WTC11 (cell line): ENCODE measurements at regions not wholly inside any gene's neighbourhood (a gene's known extent, or its start where the extent isn't known, plus 50 kb on each side); places are given as distances from the start of the nearest gene placed in this dataset.

ENCODE experiments used
- ATAC-seq: fragments of 200-7000 bp; cut with Tn5 transposase; 2 replicates; pipeline ENCODE4 v1.10.0; 2021; ENCODE audit warnings: mild to moderate bottlenecking, moderate library complexity
- CTCF ChIA-PET: fragments of 300-600 bp; sonication (Branson Sonifier 250); formaldehyde crosslinking; loops from one replicate; lab custom pipeline; 2021; ENCODE audit warnings: antibody characterized with exemption; lab: Charles Lee
- POLR2A ChIA-PET: fragments of 350-600 bp; sonication (Branson Sonifier 250); formaldehyde crosslinking; loops from one replicate; lab custom pipeline; 2021; ENCODE audit warnings: antibody characterized with exemption; lab: Charles Lee
- DNase-seq: peaks from one replicate; pipeline ENCODE4 v3.0.0; 2021; ENCODE audit warnings: low spot score
- H3K27ac Mint-ChIP-seq: 2 replicates; pipeline ENCODE4 v1.8.0; 2021; ENCODE audit warnings: mixed read lengths
- H3K27me3 Mint-ChIP-seq: 2 replicates; pipeline ENCODE4 v1.8.0; 2021; ENCODE audit warnings: low read depth, mild to moderate bottlenecking, moderate library complexity, mixed read lengths
- H3K36me3 Mint-ChIP-seq: 2 replicates; pipeline ENCODE4 v1.8.0; 2021; ENCODE audit warnings: mixed read lengths
- H3K4me1 Mint-ChIP-seq: 2 replicates; pipeline ENCODE4 v1.8.0; 2022; ENCODE audit warnings: mixed read lengths
- H3K4me3 Mint-ChIP-seq: 2 replicates; pipeline ENCODE4 v1.8.0; 2021; ENCODE audit warnings: mild to moderate bottlenecking, moderate library complexity, mixed read lengths
- H3K9me3 Mint-ChIP-seq: 2 replicates; pipeline ENCODE4 v1.8.0; 2021; ENCODE audit warnings: mixed read lengths
- CBFB ChIP-seq: sonication (generic); formaldehyde crosslinking; IDR thresholded peaks from 2 replicates; pipeline ENCODE4 v1.8.1; 2022; ENCODE audit warnings: mild to moderate bottlenecking, low read depth, missing genetic modification reagents
- E2F4 ChIP-seq: sonication (generic); formaldehyde crosslinking; IDR thresholded peaks from 2 replicates; pipeline ENCODE4 v1.8.1; 2022; ENCODE audit warnings: low read depth, mild to moderate bottlenecking, moderate library complexity, missing genetic modification reagents, borderline replicate concordance
- EMX1 ChIP-seq: fragments of 250-450 bp; sonication (Bioruptor Pico); IDR thresholded peaks from 2 replicates; pipeline ENCODE4 v1.8.0; 2021; ENCODE audit warnings: mild to moderate bottlenecking
- ETV6 ChIP-seq: sonication (generic); formaldehyde crosslinking; IDR thresholded peaks from 2 replicates; pipeline ENCODE4 v1.8.1; 2022; ENCODE audit warnings: mild to moderate bottlenecking, missing genetic modification reagents
- FOXP1 ChIP-seq: sonication (generic); formaldehyde crosslinking; IDR thresholded peaks from 2 replicates; pipeline ENCODE4 v1.8.0; 2022; ENCODE audit warnings: missing genetic modification reagents, mild to moderate bottlenecking, moderate library complexity, borderline replicate concordance
- GTF2I ChIP-seq: fragments of 250-450 bp; sonication (Bioruptor Pico); conservative IDR thresholded peaks from 2 replicates; pipeline ENCODE4 v1.4.0; 2021; ENCODE audit warnings: mild to moderate bottlenecking
- IRF2 ChIP-seq: sonication (generic); formaldehyde crosslinking; IDR thresholded peaks from 2 replicates; pipeline ENCODE4 v1.8.0; 2022; ENCODE audit warnings: low read depth, missing genetic modification reagents, borderline replicate concordance
- MXD4 ChIP-seq: fragments of 250-450 bp; sonication (Bioruptor Pico); IDR thresholded peaks from 2 replicates; pipeline ENCODE4 v1.8.0; 2021; ENCODE audit warnings: mild to moderate bottlenecking, moderate library complexity, borderline replicate concordance
- MYBL2 ChIP-seq: sonication (generic); formaldehyde crosslinking; IDR thresholded peaks from 2 replicates; pipeline ENCODE4 v1.8.1; 2023; ENCODE audit warnings: mild to moderate bottlenecking, moderate library complexity, missing genetic modification reagents
- NR2C2 ChIP-seq: sonication (generic); formaldehyde crosslinking; IDR thresholded peaks from 2 replicates; pipeline ENCODE4 v1.8.0; 2022; ENCODE audit warnings: mild to moderate bottlenecking, missing genetic modification reagents
- OVOL2 ChIP-seq: fragments of 250-450 bp; sonication (Bioruptor Pico); IDR thresholded peaks from 2 replicates; pipeline ENCODE4 v1.9.0; 2021; ENCODE audit warnings: mild to moderate bottlenecking, borderline replicate concordance
- PRRX2 ChIP-seq: fragments of 250-450 bp; sonication (Bioruptor Pico); IDR thresholded peaks from 2 replicates; pipeline ENCODE4 v1.8.0; 2021; ENCODE audit warnings: mild to moderate bottlenecking
- RELA ChIP-seq: sonication (generic); formaldehyde crosslinking; IDR thresholded peaks from 2 replicates; pipeline ENCODE4 v1.8.1; 2022; ENCODE audit warnings: missing genetic modification reagents, mild to moderate bottlenecking, borderline replicate concordance
- RORB ChIP-seq: fragments of 250-450 bp; sonication (Bioruptor Pico); IDR thresholded peaks from 2 replicates; pipeline ENCODE4 v1.9.0; 2021; ENCODE audit warnings: mild to moderate bottlenecking
- SMAD4 ChIP-seq: sonication (generic); formaldehyde crosslinking; IDR thresholded peaks from 2 replicates; pipeline ENCODE4 v1.8.0; 2022; ENCODE audit warnings: mild to moderate bottlenecking, missing genetic modification reagents
- SP1 ChIP-seq: sonication (generic); formaldehyde crosslinking; conservative IDR thresholded peaks from 2 replicates; pipeline ENCODE4 v1.8.1; 2022; ENCODE audit warnings: missing genetic modification reagents
- USF2 ChIP-seq: sonication (generic); formaldehyde crosslinking; IDR thresholded peaks from 2 replicates; pipeline ENCODE4 v1.8.1; 2023; ENCODE audit warnings: mild to moderate bottlenecking, missing genetic modification reagents, moderate library complexity
- ZNF138 ChIP-seq: sonication (generic); formaldehyde crosslinking; conservative IDR thresholded peaks from 2 replicates; pipeline ENCODE4 v1.8.1; 2022; ENCODE audit warnings: mild to moderate bottlenecking, moderate library complexity, missing genetic modification reagents
- ZNF263 ChIP-seq: sonication (generic); formaldehyde crosslinking; IDR thresholded peaks from 2 replicates; pipeline ENCODE4 v1.8.1; 2022; ENCODE audit warnings: low read depth, mild to moderate bottlenecking, moderate library complexity, missing genetic modification reagents
- ZNF317 ChIP-seq: sonication (generic); formaldehyde crosslinking; IDR thresholded peaks from 2 replicates; pipeline ENCODE4 v1.8.1; 2023; ENCODE audit warnings: low read depth, mild to moderate bottlenecking, moderate library complexity, missing genetic modification reagents, borderline replicate concordance
- ZNF512 ChIP-seq: sonication (generic); formaldehyde crosslinking; IDR thresholded peaks from 2 replicates; pipeline ENCODE4 v1.8.1; 2022; ENCODE audit warnings: missing genetic modification reagents, borderline replicate concordance
- TF ChIP-seq, protein P1 (sequence below): sonication (generic); formaldehyde crosslinking; IDR thresholded peaks from 2 replicates; pipeline ENCODE4 v1.8.0; 2022; ENCODE audit warnings: mild to moderate bottlenecking, missing genetic modification reagents

GRCh38 chr9:90447773-90448172, 194.9 kb downstream of the DIRAS2 start:
- Mint-ChIP-seq H3K4me1 (peaks cover 25% of the 10 kb centered on the region), H3K4me3 (no peak overlapping the region), H3K36me3 (no peaks in the 10 kb centered on the region), H3K27ac (no peak overlapping the region)
- no peak for ATAC-seq
- CTCF ChIA-PET, result no interaction called here
- TF ChIP-seq IRF2 (no peak), ETV6 (CRISPR knock-in tag) (no peak), NR2C2 (no peak), GTF2I (no peak), RORB (CRISPR knock-in tag) (no peak), ZNF512 (CRISPR knock-in tag) (no peak), EMX1 (CRISPR knock-in tag) (no peak), CBFB (CRISPR knock-in tag) (no peak), FOXP1 (CRISPR knock-in tag) (no peak), SMAD4 (CRISPR knock-in tag) (no peak), MXD4 (CRISPR knock-in tag) (no peak)
- TF ChIP-seq, all 79 proteins: peak for 0
- POLR2A ChIA-PET, result no interaction called here
- Mint-ChIP-seq H3K9me3 (no peaks in the 10 kb centered on the region; the same call in 1 of the 2 replicates), H3K27me3 (peaks cover 7% of the 10 kb centered on the region)
- DNase-seq, result no peak

GRCh38 chr9:90449213-90449925, 193.3 kb downstream of the DIRAS2 start:
- H3K27ac Mint-ChIP-seq, result no peak overlapping the region
- H3K36me3 Mint-ChIP-seq, result no peaks in the 10 kb centered on the region
- peaks cover 4% of the 10 kb centered on the region; the same call in 1 of the 2 replicates for H3K27me3 Mint-ChIP-seq
- H3K4me3 Mint-ChIP-seq, result no peak overlapping the region
- ChIA-PET CTCF (interaction anchor here (1.1 to 1.4 kb wide), 2 partner anchors 9 to 15 kb away, joined by 3 to 5 read pairs; no protein-coding TSS in a partner anchor), POLR2A (no interaction called here)
- peaks cover 9% of the 10 kb centered on the region for H3K4me1 Mint-ChIP-seq
- TF ChIP-seq CBFB (CRISPR knock-in tag) (no peak), ZNF138 (CRISPR knock-in tag) (no peak), MYBL2 (CRISPR knock-in tag) (no peak), ZNF263 (CRISPR knock-in tag) (no peak), RELA (CRISPR knock-in tag) (no peak), SP1 (CRISPR knock-in tag) (no peak)
- TF ChIP-seq, protein P1, sequence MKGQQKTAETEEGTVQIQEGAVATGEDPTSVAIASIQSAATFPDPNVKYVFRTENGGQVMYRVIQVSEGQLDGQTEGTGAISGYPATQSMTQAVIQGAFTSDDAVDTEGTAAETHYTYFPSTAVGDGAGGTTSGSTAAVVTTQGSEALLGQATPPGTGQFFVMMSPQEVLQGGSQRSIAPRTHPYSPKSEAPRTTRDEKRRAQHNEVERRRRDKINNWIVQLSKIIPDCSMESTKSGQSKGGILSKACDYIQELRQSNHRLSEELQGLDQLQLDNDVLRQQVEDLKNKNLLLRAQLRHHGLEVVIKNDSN (CRISPR knock-in tag), result no peak
- no peak for DNase-seq
- ATAC-seq, result no peak
- no peaks in the 10 kb centered on the region; the same call in 1 of the 2 replicates for H3K9me3 Mint-ChIP-seq

DNA sequence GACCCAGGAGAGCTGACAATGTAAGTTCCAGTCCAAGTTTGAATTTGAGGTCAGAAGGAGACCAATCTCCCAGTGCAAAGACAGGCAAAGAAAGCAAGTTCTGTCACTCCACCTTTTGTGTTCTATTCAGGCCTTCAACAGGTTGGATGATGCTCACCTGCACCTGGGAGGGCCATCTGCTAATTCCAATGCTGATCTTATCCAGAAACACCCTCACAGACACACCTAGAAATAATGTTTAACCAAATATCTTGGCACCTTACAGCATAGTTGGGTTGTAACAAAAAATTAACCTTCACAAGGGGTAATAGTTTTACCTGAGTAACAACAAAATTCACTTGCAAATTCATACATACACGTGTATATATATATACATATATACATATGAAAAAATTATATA, 190.8 kb downstream of the DIRAS2 start:
- Mint-ChIP-seq H3K27me3 (no peaks in the 10 kb centered on the region), H3K4me3 (no peak overlapping the region), H3K36me3 (no peaks in the 10 kb centered on the region), H3K4me1 (no peaks in the 10 kb centered on the region), H3K27ac (no peak overlapping the region), H3K9me3 (no peaks in the 10 kb centered on the region; the same call in 1 of the 2 replicates)
- ChIA-PET POLR2A (no interaction called here), CTCF (no interaction called here)
- no peak for DNase-seq
- ATAC-seq, result no peak
- TF ChIP-seq NR2C2, result no peak
- TF ChIP-seq RELA (CRISPR knock-in tag), result no peak

- DNase-seq, result no peak
- Mint-ChIP-seq H3K4me3 (no peak overlapping the region), H3K27me3 (no peaks in the 10 kb centered on the region), H3K9me3 (peaks cover 5% of the 10 kb centered on the region), H3K27ac (no peak overlapping the region), H3K4me1 (peaks cover 18% of the 10 kb centered on the region), H3K36me3 (no peaks in the 10 kb centered on the region; the same call in 1 of the 2 replicates)
- POLR2A ChIA-PET, result no interaction called here
- CTCF ChIA-PET, result no interaction called here
- no peak for ATAC-seq
- no peak for TF ChIP-seq ZNF512 (CRISPR knock-in tag)
- TF ChIP-seq SP1 (CRISPR knock-in tag), result no peak
- TF ChIP-seq ZNF317 (CRISPR knock-in tag), result no peak
- no peak for TF ChIP-seq CBFB (CRISPR knock-in tag)
- no peak for TF ChIP-seq SMAD4 (CRISPR knock-in tag)
- no peak for TF ChIP-seq E2F4 (CRISPR knock-in tag)
- no peak for TF ChIP-seq PRRX2 (CRISPR knock-in tag)
- TF ChIP-seq USF2 (CRISPR knock-in tag), result no peak
- TF ChIP-seq OVOL2 (CRISPR knock-in tag), result no peak
Measured at GRCh38 chr9:90455316-90455715, 187.3 kb downstream of the DIRAS2 start.
